Stimulated activated CD4-positive, alpha-beta T cell treated with anti-CD3 and anti-CD28 coated beads, Interleukin-1b, Interleukin-23, amount 100 ng/mL, for 1 hour (primary cell): ENCODE measurements at regions not wholly inside any gene's neighbourhood (a gene's known extent, or its start where the extent isn't known, plus 50 kb on each side); places are given as distances from the start of the nearest gene placed in this dataset.

ENCODE experiments used
- DNase-seq, 2 donors: peaks; one replicate each; pipeline ENCODE4 v3.0.0-alpha.2; 2020; ENCODE audit warnings: low read depth in 2 of 2

GRCh38 chr13:39283072-39283471, 244.8 kb downstream of the NHLRC3 start:
- DNase-seq, result no peak

GRCh38 chr13:39284801-39285388, 246.6 kb downstream of the NHLRC3 start:
- DNase-seq, result no peak
